Esophagus squamous epithelium (tissue), 4 donors: ENCODE measurements at regions not wholly inside any gene's neighbourhood (a gene's known extent, or its start where the extent isn't known, plus 50 kb on each side); places are given as distances from the start of the nearest gene placed in this dataset.

Experiments
- POLR2A ChIP-seq, 4 donors: fragments of 450-650 bp; IDR thresholded peaks; one replicate each; pipeline ENCODE4 v1.6.1; 2017; ENCODE audit warnings: antibody characterized with exemption in 4 of 4, mild to moderate bottlenecking in 4 of 4, moderate library complexity in 3 of 4
- TF ChIP-seq, protein P1 (sequence below), 6 experiments: fragments of 450-650 bp in 4 of 6; fragments of 200-600 bp in 2 of 6; sonication (generic) in 2 of 6; IDR thresholded peaks; one replicate each; pipeline ENCODE4 v1.5.1; 2016 to 2019; ENCODE audit warnings: antibody characterized with exemption in 6 of 6, mild to moderate bottlenecking in 4 of 6, moderate library complexity in 4 of 6

DNA sequence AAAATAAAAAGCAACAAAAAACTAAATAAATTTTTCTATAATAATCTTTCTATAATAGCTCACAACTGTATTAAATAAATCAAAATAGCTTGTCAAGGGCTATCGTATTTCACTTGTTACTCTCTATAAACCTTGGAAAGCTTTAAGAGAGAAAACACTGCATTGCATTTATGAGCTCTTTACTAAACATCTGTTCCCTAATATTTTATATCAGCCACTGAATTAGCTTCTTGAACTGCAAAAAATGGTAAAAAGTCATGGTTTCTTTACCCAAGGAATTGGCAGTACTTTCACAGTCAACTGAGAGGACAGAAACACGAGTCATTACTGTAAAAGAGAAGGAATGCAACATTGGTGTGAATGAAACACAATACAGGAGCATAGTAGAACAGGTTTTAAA, 671.2 kb downstream of the PCDH18 start:
- TF ChIP-seq, protein P1, sequence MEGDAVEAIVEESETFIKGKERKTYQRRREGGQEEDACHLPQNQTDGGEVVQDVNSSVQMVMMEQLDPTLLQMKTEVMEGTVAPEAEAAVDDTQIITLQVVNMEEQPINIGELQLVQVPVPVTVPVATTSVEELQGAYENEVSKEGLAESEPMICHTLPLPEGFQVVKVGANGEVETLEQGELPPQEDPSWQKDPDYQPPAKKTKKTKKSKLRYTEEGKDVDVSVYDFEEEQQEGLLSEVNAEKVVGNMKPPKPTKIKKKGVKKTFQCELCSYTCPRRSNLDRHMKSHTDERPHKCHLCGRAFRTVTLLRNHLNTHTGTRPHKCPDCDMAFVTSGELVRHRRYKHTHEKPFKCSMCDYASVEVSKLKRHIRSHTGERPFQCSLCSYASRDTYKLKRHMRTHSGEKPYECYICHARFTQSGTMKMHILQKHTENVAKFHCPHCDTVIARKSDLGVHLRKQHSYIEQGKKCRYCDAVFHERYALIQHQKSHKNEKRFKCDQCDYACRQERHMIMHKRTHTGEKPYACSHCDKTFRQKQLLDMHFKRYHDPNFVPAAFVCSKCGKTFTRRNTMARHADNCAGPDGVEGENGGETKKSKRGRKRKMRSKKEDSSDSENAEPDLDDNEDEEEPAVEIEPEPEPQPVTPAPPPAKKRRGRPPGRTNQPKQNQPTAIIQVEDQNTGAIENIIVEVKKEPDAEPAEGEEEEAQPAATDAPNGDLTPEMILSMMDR (IDR thresholded peaks at IDR 0.05), result no peak
- TF ChIP-seq POLR2A (IDR thresholded peaks at IDR 0.05), result no peak
